Suprapubic skin (tissue), 4 donors: ENCODE measurements at regions not wholly inside any gene's neighbourhood (a gene's known extent, or its start where the extent isn't known, plus 50 kb on each side); places are given as distances from the start of the nearest gene placed in this dataset.

ENCODE experiments used
- DNase-seq, 2 donors: peaks; one replicate each; pipeline ENCODE4 v3.0.0-alpha.2; 2019; ENCODE audit warnings: low spot score in 2 of 2
- H3K27ac ChIP-seq: fragments of 200-600 bp; sonication (generic); one replicate; pipeline ENCODE4 v1.5.1; 2019
- H3K27me3 ChIP-seq: fragments of 200-600 bp; sonication (generic); one replicate; pipeline ENCODE4 v1.5.1; 2019
- H3K36me3 ChIP-seq: fragments of 200-600 bp; sonication (generic); one replicate; pipeline ENCODE4 v1.5.1; 2019
- H3K4me1 ChIP-seq: fragments of 200-600 bp; sonication (generic); one replicate; pipeline ENCODE4 v1.5.1; 2019
- H3K4me3 ChIP-seq: fragments of 200-600 bp; sonication (generic); one replicate; pipeline ENCODE4 v1.5.1; 2019; ENCODE audit warnings: mild to moderate bottlenecking
- H3K9me3 ChIP-seq: fragments of 200-600 bp; sonication (generic); one replicate; pipeline ENCODE4 v1.5.1; 2019
- CTCF ChIP-seq, 2 donors: fragments of 200-600 bp in 1 of 2; fragments of 450-650 bp in 1 of 2; sonication (generic) in 1 of 2; IDR thresholded peaks; one replicate each; pipeline ENCODE4 v1.5.1; 2016 to 2019; ENCODE audit warnings: antibody characterized with exemption in 2 of 2, mild to moderate bottlenecking in 1 of 2, moderate library complexity in 1 of 2
- EP300 ChIP-seq: sonication (generic); formaldehyde crosslinking; IDR thresholded peaks from one replicate; pipeline ENCODE4 v1.6.1; 2017; ENCODE audit warnings: antibody characterized with exemption
- POLR2A ChIP-seq, 2 donors: fragments of 450-650 bp; IDR thresholded peaks; one replicate each; pipeline ENCODE4 v1.6.1; 2017; ENCODE audit warnings: antibody characterized with exemption in 2 of 2, mild to moderate bottlenecking in 2 of 2, moderate library complexity in 2 of 2
- POLR2AphosphoS5 ChIP-seq, 3 donors: sonication (generic); formaldehyde crosslinking; IDR thresholded peaks; one replicate each; pipeline ENCODE4 v1.6.1; 2017; ENCODE audit warnings: antibody characterized with exemption in 3 of 3
- WGBS: methylation state at CpG from one replicate; pipeline ENCODE4 v1.1.5; 2018; 5-methylcytosine and 5-hydroxymethylcytosine counted together

- no peak for DNase-seq
- no peaks in the 10 kb centered on the region for H3K27me3 ChIP-seq
- no peaks in the 10 kb centered on the region for H3K4me1 ChIP-seq
- no peak overlapping the region for H3K4me3 ChIP-seq
- peaks cover 14% of the 10 kb centered on the region for H3K9me3 ChIP-seq
- H3K27ac ChIP-seq: no peak overlapping the region
- no peaks in the 10 kb centered on the region for H3K36me3 ChIP-seq
- TF ChIP-seq CTCF (IDR thresholded peaks at IDR 0.05) (no peak), POLR2AphosphoS5 (IDR thresholded peaks at IDR 0.05) (no peak), EP300 (no peak), POLR2A (IDR thresholded peaks at IDR 0.05) (no peak)
These were observed 100.8 kb upstream of the TPRG1 start for GRCh38 chr3:189070965-189071364.

GRCh38 chr3:189071446-189071845 is 100.3 kb upstream of the TPRG1 start:
- Histone ChIP-seq H3K27ac (no peak overlapping the region), H3K4me1 (no peaks in the 10 kb centered on the region), H3K4me3 (no peak overlapping the region), H3K36me3 (no peaks in the 10 kb centered on the region), H3K9me3 (peaks cover 14% of the 10 kb centered on the region), H3K27me3 (no peaks in the 10 kb centered on the region)
- WGBS: 48% methylated on average over 2 of the region's 2 CpGs
- DNase-seq: no peak
- TF ChIP-seq POLR2AphosphoS5 (IDR thresholded peaks at IDR 0.05): no peak
- no peak for TF ChIP-seq EP300
- TF ChIP-seq CTCF (IDR thresholded peaks at IDR 0.05): no peak
- no peak for TF ChIP-seq POLR2A (IDR thresholded peaks at IDR 0.05)

- H3K27ac ChIP-seq: no peak overlapping the region
- H3K27me3 ChIP-seq: no peaks in the 10 kb centered on the region
- no peaks in the 10 kb centered on the region for H3K36me3 ChIP-seq
- H3K4me3 ChIP-seq: no peak overlapping the region
- 85% methylated on average over 1 of the region's 1 CpG for WGBS
- H3K4me1 ChIP-seq: no peaks in the 10 kb centered on the region
- TF ChIP-seq POLR2AphosphoS5 (IDR thresholded peaks at IDR 0.05): no peak
- no peak for TF ChIP-seq POLR2A (IDR thresholded peaks at IDR 0.05)
- TF ChIP-seq EP300: no peak
- no peak for TF ChIP-seq CTCF (IDR thresholded peaks at IDR 0.05)
- DNase-seq: no peak
- H3K9me3 ChIP-seq: no peaks in the 10 kb centered on the region
These were observed 95.3 kb upstream of the TPRG1 start for GRCh38 chr3:189076449-189076848.

DNA sequence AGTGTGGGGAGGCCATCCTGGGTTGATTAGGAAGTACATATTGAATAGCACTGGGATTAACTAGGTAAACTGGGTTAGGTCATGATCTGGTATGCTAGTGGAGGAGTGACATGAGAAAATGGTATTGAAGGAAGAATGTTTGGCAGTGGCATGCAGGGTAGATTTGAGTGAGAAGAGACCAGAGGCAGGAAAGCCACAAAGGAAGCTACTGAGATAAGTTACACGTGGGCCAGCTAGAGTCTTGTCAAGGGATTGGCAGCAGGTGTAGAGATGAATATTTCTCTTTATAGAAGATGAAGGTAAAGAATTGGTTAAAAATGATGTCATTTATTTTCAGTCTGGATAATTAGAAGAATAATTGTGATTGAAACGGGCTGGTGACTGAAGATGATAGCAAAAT is 91.0 kb upstream of the TPRG1 start:
- Histone ChIP-seq H3K27me3 (no peaks in the 10 kb centered on the region), H3K9me3 (no peaks in the 10 kb centered on the region), H3K4me1 (no peaks in the 10 kb centered on the region), H3K36me3 (no peaks in the 10 kb centered on the region), H3K27ac (no peak overlapping the region), H3K4me3 (no peak overlapping the region)
- no peak for DNase-seq
- WGBS: 75% methylated on average over 2 of the region's 2 CpGs
- TF ChIP-seq EP300: no peak
- no peak for TF ChIP-seq POLR2A (IDR thresholded peaks at IDR 0.05)
- no peak for TF ChIP-seq CTCF (IDR thresholded peaks at IDR 0.05)
- no peak for TF ChIP-seq POLR2AphosphoS5 (IDR thresholded peaks at IDR 0.05)

DNA sequence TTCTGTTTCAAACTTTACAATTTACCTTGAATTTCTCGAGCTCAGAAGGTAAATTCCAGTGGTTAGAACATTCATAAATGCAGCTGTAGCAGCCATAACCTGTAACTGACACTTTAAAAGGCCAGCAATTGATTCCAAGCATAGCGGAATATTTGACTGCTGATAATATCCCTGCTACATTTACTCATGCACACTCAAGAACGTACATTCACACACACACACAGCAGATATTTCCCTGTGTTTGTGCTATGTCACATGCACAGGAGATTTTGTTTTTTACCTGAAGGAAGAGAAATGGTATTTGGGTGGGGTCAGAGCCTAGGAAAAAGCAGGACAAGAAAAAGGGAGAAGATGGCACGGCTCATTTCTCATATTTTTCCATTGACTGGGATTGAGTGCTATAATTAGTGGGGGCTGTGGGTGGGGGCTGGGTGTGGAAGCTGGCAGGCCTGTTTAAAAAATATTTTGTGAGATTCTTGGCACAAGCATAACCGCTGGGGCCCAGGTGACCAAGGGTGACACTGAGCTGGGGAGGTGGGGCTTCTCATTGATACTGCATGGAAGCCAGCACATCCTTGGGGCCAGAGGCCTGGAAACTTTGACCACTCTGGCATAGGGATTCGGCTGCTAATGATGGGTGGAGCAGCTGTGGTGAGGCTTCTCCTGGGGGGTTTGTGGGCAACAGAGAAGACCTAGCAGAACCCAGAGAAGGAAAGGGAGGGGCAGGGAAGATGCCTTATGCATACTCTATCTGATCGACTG is 88.9 kb upstream of the TPRG1 start:
- Histone ChIP-seq H3K4me3 (no peak overlapping the region), H3K27ac (no peak overlapping the region), H3K27me3 (no peaks in the 10 kb centered on the region), H3K9me3 (no peaks in the 10 kb centered on the region), H3K36me3 (no peaks in the 10 kb centered on the region), H3K4me1 (no peaks in the 10 kb centered on the region)
- WGBS: 81% methylated on average over 7 of the region's 7 CpGs
- no peak for TF ChIP-seq POLR2AphosphoS5 (IDR thresholded peaks at IDR 0.05)
- no peak for TF ChIP-seq EP300
- TF ChIP-seq POLR2A (IDR thresholded peaks at IDR 0.05): no peak
- TF ChIP-seq CTCF (IDR thresholded peaks at IDR 0.05): no peak
- no peak for DNase-seq
